Ecto neural progenitor cell (in vitro differentiated cells): ENCODE measurements at regions not wholly inside any gene's neighbourhood (a gene's known extent, or its start where the extent isn't known, plus 50 kb on each side); places are given as distances from the start of the nearest gene placed in this dataset.
A peak's percentile ranks its signal among the peaks of the same experiment; 100 is the strongest.
"Not testable (repeated sequence)": the region's sequence is repeated elsewhere in the genome, so short reads cannot be mapped to it uniquely, and the experiment has no call there.

Experiments used
- DNase-seq: peaks from one replicate; pipeline ENCODE4 v3.0.0-alpha.2; 2018; ENCODE audit warnings: low spot score

DNA sequence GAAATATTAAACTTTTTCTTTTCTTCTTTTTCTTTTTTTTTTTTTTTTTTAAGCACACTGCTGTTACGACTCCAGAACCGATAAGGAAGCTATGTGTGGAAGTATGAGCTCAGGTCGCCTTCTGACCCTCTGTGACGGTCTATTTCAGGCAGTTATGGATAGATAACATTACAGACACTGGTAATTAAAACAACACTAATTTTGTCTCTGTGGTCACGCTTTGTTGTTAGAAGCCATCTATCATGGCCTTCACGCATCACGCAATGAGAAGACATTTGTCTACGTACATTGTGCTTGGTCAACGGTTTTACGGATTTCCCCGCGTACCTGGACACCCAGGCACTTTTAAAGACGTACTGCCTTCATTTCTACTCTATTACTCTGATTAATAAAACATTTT, 306.0 kb upstream of the ZNF507 start:
- DNase-seq = no peak

DNA sequence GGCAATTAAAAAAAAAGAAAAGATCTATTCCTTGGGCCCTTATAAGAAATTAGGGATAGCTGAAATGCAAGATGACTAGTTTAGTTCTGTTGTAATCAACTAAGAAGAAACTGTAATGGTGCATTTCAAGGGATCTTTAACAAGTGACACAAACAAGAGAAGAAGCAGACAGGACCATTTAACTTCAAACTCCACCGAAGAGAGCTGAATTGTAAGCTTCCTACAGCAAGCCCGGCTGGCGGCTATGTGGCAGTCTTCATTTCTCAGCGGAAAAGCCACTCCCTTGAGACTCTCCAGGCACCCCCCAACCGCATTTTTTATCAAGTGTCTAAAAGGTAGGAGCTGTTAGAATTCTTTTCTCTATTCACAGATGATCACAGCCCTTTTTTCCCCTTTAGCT, 305.2 kb upstream of the ZNF507 start:
- DNase-seq = no peak

DNA sequence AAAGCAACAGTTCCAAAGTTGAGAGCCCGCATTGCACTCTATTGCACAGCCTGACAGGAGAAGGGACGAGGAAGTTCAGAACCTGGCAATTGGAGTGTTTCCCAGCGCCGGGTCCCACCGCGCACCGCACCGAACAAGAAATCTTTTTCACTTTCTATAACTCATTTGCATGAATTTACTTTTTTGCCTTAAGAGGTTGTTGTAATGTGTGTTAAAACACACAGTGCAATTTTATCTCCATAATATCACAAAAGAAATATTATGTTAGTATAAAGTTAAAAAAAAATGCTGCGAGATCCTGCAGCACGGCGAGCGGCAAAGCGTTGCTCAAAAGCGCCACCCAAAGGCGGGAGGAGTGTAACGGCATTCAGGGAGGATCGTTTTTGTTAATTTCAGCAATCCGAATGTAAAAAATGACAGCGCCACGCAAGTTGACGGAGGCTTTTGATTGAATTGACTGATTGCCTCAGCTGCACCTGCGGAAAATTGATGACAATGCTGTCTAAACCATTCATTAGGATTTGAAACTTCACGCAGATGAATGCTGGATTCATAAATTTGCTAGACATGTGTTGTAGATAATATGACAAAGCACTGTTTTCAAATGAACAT, 303.6 kb upstream of the ZNF507 start:
- DNase-seq = peak; percentile 62

DNA sequence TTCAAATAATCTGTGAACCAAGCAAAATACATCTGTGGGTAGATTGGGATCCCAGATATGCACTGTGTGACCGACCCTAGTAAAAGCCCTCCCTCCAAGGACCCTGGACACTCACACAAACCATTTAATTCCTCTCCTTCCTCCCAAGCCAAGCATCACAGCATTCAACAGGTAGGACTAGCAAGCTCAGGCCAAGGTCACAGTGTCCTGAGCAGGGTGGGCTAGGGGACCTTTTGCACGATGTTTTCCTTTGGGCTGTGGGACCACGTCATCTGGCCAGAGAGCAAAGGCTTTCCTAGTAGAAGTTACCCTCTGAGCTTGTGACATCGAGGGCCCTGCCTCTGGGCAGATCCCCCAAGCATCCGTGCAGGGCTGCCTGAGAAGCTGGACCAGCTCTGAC, 297.6 kb upstream of the ZNF507 start:
- no peak for DNase-seq

DNA sequence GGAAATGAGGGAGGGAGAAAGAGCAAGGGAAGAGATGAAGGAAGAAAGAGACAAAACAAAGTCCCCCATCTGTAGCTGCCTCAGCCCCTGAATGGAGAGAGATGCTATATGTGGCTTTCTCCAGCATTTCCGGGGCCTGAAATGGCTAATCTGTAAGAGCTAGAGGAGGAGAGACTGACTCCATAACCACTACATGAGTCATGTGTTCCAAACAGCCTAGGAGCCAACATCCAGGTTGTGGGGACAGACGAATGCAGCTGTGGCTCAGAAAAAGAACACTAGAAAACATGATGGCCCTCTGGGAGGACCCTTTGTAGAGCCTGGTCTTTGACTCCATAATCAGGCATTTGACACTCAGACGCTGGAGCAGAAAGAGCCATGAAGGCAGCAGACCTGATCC, 292.0 kb upstream of the ZNF507 start:
- no peak for DNase-seq

DNA sequence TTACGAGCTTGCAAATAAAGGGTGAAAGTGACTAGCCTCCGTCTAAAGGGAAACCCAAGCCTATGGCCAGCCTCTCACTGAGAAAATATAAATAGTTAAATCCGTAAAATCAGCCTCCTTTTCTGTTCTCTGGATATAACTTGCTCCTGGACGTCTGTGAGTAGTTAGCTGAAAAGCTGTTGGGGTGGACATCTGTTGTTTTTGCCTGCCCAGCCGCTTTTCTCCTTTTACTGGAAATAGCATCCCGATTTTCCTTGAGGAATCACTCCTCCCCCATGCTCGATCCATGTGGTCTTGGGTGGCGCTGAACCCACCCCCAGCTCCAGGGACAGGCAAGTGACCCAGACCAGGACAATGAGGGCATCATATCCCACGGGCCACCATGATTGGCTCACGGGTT, 291.5 kb upstream of the ZNF507 start:
- DNase-seq = no peak

DNA sequence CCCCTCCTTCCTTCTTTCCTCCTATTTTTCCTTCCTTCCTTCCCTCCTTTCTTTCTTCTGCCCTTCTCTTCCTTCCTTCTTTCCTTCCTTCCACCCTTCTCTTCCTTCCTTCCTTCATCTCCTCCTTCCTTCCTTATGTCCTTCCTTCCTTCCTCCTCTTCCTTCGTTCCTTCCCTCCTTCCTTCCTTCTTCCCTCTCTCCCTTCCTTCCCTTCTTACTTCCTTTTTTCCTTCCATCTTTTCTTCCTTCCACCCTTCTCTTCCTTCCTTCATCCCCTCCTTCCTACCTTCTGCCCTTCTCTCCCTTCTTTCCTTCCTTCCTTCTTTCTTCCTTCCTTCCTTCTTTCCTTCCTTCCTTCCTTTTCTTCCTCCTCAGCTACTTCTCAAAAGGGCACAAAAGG, 287.3 kb upstream of the ZNF507 start:
- no peak for DNase-seq

DNA sequence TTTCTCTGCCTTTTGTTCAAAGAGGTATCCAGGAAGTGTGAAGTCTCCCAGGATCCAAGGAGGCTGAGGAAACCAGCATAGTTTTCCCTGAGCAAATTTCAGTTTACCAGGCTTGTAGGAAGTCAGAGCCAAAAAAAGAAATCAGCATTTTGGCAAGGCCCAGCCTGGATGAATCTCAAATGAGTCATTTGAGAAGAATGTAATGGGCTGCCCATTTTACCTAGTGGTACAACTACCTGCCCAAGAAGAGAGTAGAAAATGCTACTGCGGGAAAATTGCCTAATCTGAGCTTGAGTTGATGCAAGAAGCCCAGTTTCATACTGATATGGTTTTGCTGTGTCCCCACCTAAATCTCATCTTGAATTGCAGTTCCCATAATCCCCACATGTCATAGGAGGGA, 284.1 kb upstream of the ZNF507 start:
- DNase-seq = no peak

DNA sequence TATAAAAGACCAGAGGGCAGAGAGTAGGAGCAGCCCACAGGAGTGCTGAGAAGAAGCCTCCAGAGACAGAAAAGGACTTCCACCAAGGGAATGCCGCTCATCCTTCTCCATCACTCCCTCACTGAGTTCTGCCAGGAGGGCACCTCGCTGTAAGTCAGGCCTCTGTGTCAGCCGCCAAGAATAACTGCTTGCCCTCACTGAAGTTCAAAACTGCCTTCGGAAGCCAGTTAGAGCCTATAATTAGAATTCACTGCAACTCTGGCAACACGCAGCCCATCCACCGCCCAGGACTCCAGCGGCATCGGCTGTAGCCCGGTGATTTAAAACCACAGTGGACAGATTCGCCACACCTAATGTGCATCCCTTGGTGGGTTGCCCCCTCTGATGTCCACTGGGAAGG, 281.8 kb upstream of the ZNF507 start:
- no peak for DNase-seq

DNA sequence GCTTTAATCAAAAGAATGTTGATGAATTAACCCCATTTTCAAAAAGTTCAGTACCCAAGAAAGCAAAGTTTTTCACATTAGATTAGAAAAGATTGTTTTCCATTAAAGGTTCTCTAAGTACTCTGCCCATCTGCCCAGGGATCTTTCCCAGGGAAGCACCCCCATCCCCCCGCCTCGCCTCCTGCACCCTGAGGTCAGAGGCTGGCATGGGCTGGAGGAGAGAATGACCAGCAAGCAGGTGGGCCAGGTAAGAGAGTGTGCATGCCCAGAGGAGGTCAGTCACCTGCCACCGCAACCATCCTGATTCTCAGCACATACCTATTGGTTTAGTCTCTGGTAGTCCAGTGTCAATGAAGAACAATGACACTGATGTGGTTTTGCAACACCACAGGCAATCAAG, 279.4 kb upstream of the ZNF507 start:
- no peak for DNase-seq

DNA sequence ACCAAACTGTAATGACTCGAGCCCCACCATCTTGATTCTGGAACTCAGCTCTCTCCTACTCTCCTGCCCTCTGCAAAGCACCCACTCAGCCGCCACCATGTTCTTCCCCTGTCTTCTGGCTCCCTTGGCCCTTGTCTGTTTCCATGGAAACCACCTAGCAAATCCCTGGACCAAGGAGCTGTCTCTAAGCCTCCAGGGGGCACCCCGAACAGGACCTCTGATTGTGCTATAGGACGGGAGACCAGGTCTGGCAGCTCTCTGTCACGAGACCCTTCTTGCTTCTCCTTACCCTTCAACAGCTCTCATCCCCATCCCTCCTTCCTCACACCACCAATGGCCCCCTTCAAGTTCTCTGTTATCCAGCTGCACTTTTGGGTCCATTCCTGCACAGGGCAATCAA, 277.7 kb upstream of the ZNF507 start:
- DNase-seq = peak; percentile 48

DNA sequence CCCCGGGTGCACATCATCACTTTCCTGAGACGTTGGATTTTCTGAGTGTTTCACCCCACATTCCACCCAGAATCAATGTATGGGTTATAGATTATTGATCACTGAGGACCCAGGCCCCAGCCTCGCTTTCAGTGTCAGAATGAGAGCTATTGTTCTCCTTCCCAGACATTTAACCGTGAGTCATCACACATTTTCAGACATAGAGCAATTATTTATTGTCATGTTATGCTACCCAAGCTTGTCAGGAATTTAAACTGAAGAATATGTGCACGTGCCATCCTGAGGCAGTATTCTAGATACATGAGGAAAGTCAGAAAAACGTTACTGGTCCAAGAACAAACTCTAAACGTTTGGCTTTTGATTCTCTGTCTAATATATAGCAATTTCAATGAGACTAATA, 276.6 kb upstream of the ZNF507 start:
- DNase-seq = no peak

DNA sequence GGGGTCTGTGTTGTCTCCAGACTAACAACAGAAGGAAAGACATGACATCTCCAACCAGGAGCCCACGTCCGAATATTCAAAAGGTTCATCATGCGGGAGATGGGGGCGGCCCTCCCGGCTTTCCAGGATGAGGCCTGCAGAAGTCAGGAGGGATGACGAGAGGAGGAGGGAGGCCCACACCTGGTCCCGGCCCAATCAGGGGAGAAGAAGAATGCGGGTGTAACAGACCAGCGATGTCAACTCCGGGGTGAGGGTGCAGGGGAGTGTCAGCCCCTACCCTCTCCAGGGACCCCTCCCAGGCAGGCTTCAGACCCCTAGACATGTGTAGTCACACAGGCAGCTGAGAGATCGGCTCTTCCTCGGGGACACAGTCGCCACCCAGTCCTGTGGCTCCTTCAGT, 275.3 kb upstream of the ZNF507 start:
- no peak for DNase-seq

DNA sequence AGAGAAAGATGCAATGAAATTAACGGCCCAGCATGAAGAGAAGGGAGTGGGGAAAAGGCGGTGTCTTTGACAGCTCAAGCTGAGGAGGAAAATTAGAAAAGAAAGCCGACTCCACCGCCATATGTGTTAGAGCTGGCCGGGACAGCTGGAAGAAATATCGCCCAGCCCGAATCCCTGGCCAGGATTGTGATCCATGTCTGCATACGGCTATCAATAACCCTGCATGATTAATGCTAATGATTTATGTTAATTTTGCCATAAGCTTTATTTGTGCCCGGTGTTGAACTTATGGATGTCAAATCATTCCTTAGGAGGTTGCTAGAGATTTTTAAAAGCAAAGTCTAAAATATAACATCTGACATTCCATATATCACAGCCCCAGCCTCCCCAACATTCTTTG, 263.4 kb upstream of the ZNF507 start:
- DNase-seq = no peak

DNA sequence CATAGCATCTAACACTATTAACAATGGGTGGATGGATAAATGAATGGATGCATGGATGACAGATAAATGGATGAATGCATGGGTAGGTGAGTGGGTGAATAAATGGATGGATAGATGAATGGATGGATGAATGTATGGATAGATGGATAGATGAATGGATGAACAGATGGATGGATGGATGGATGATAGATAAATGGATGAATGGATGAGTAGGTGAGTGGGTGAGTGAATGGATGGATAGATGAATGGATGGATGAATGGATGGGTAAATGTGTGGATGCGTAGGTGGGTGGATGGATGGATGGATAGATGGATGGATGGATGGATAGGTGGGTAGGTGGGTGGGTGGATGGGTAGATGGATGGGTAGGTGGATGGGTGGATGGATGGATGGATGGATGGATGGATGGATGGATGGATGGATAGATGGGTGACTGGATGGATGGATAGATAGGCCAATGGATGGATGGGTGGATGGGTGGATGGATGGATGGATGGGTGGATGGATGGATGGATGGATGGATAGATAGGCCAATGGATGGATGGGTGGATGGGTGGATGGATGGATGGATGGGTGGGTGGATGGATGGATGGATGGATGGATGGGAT, 260.6 kb upstream of the ZNF507 start:
- not testable (repeated sequence) for DNase-seq

DNA sequence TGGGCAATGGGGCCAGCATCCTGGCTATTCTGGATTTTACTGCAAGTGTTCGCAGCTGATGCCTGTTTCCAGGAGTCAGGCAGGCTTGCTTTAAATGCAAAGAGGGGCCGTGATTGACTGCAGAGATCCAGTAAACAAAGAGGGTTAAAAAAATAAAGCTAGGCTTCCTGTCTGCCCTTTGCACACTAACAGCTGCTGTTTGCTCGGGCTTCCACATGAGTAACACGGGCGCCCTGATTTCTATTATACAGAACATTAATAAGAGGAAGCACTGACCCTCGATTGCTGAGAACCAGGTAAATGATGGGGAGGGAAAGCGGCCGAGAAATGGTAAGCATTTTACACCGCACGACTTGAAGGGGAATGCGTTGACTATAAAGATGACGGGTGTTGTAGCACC, 254.2 kb upstream of the ZNF507 start:
- no peak for DNase-seq

DNA sequence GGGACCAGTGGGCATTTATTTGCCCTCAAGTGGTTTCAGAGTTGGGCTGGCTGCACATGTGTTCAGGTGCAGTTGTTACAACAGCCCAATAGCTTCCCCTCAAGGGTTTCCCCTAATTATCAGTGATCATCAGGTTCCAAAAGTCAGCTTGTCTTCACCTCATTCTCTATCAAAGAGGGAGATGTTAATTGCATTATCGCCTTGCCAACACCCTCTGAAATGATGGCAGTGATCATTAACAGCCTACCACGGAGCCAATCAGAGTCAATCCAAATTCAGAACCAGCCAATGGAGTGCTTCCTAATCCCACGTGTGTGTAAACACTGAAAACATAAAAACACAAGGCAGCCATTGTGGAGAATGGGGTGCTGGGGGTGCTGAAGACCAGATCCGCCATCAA, 248.4 kb upstream of the ZNF507 start:
- DNase-seq = no peak

DNA sequence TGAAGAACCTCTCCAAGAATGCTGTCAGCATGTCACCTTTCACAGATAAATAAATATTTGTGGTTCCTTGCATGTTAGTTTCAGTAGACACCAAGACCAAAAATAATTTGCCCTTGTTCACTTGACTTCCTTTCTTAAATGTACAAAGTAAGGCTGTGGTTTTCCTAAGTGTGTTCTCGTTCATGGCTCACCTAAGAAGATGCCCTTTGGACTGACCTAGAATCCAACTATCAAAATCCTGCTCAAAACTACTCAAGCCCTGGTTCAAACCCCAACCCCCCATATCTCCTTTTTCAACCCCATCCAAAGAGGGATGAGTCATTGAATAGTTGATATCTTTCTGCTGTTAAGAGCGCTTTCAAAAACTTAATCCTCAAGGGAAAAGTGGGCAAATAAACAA, 247.8 kb upstream of the ZNF507 start:
- DNase-seq = no peak

DNA sequence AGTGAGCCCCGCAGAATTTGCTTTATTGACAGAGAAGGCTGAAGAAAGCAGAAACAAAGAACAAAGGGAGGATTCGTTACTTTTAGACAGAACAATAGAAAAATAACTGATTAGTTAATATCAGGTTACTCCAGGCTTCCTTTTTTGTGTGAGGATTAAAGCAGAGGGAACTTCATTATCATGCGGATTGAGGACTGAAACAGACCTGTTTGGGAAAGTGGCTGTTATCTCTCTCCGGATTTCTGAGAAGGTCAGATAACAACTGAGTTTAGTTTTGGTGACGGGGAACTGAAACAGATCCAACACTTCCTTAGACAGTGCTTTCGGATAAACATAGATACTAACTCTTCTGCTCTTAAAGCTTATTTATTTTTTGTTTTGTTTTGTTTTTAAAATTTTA, 246.4 kb upstream of the ZNF507 start:
- no peak for DNase-seq

DNA sequence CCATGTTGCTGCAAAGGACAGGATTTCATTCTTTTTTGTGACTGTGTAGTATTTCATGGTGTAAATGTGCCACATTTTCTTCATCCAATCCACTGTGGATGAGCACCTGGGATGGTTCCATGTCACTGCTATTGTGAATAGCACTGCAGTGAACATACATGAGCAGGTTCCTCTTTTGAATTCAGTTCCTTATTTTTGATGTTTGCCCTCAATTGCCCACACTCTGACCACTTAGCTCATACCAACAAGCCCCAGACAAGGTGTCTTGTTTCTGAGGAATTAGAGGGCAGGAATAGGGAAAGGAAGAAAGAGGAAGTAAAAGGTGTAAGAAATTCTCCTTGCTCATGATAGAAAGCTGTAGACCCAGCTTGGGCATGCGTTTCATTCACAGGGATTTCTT, 244.2 kb upstream of the ZNF507 start:
- DNase-seq = no peak

DNA sequence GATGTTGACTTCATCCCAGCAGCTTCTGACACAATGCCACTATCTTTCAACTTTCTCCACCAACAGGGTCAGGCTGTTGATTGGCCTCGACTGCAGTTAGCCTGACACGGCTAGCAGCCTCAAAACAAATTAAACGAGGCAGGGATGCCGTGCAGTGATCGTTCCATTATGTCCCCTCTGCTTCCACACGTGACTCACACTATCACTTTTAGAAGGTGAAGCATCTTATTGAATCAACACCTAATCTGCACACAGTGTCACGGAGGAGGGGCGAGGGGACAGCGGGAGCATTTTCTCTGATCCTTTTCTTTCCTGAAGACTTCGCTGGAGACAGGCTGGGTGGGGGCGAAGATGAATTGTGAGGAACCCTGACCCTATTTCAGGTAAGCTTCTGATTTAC, 241.9 kb upstream of the ZNF507 start:
- no peak for DNase-seq

DNA sequence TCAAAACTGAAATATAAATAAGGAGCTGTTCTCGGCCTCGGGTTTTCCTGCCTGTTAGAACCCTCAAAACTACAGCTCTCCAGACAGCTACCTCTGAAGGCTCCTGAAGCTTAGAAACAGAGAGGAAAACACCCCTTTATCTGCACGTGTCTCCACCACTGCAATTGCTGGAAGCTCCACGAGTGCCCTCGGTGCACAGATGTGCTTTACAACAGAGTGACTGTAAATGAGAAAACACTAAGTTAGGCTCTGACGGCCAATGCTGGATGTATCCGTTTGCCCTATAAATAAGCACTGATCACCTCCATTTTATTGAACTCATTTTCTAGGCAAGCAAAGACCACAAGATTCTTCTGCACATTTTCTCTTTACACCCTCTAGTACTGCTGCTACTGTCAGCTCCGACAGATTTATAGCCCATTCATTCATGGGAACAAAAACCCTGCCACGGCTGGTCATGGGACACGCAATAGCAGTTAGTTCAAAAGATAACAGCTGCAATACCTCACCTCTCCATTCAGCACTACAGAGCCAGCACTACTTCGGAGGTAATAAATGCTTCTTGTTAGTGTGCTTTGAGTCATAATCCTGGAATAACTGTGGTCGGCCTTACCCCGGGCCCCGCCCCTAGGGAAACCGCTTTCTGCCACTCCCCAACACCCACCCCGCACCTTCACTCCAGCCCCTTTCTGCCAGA, 241.1 kb upstream of the ZNF507 start:
- no peak for DNase-seq

DNA sequence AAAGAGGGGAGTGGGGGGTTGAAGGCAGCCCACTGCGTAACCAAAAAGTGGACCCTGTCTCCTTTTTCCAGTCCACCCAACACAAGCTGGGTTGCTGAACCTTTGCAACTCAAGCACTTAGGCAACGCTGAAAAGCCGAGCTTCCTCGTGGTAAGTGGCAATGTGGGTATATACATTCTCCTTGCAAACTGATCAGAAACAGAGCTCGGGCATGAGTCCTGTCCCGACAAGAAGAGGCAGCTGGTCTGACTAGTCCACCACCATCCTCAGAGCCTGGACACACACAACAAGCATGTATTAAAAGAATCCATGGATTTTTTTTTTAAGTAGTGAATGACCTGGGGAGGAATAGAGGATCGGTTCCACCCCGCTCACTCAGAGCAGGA, 240.6 kb upstream of the ZNF507 start:
- DNase-seq = no peak
